ENCODE measurements at regions not wholly inside any gene's neighbourhood (a gene's known extent, or its start where the extent isn't known, plus 50 kb on each side); places are given as distances from the start of the nearest gene placed in this dataset.

DNA sequence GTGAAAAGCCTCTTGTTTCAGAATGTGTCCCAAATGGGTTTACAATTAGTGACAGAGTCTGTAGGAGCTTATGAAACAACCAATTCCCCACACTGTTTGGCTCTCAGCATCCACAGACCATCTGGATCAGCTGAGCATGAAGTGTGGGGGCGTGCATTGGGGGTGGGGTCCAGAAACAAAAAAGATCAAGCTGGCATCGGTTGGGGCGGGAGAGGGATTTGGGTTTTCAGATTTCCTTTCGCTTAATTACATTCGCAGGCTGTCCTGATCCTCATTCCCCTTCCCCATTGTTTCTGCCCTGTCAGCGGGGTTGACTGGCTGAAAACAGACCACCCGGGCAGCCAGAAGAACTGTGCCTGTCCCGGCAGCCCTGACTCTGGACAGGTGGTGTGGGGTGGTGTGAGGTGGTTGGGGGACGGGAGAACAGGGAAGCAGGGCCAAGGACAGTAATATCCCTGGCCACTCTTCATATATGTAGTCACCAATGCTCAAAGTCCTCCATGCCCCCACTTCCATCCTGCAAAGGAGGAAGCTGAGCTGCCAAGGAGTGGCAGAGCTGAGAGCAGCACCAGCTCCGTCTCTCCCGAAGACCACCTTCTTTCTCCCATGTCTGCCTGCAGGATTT, 92.0 kb downstream of the IER5 start:
- TF ChIP-seq, protein P1, sequence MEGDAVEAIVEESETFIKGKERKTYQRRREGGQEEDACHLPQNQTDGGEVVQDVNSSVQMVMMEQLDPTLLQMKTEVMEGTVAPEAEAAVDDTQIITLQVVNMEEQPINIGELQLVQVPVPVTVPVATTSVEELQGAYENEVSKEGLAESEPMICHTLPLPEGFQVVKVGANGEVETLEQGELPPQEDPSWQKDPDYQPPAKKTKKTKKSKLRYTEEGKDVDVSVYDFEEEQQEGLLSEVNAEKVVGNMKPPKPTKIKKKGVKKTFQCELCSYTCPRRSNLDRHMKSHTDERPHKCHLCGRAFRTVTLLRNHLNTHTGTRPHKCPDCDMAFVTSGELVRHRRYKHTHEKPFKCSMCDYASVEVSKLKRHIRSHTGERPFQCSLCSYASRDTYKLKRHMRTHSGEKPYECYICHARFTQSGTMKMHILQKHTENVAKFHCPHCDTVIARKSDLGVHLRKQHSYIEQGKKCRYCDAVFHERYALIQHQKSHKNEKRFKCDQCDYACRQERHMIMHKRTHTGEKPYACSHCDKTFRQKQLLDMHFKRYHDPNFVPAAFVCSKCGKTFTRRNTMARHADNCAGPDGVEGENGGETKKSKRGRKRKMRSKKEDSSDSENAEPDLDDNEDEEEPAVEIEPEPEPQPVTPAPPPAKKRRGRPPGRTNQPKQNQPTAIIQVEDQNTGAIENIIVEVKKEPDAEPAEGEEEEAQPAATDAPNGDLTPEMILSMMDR (IDR thresholded peaks at IDR 0.05): no peak
- TF ChIP-seq EP300 (IDR thresholded peaks at IDR 0.05): no peak

Measured in tibial nerve (tissue), 4 donors.